A673 (cell line): ENCODE measurements at regions not wholly inside any gene's neighbourhood (a gene's known extent, or its start where the extent isn't known, plus 50 kb on each side); places are given as distances from the start of the nearest gene placed in this dataset.

Source experiments
- BruUV-seq: library from RNA; stranded (reverse); fragments of 400-500 nt; replicated peaks from 2 replicates; lab custom pipeline; 2021; lab: Mats Ljungman, UMichigan
- CTCF ChIA-PET: fragments of 300-600 bp; sonication (Branson Sonifier 250); formaldehyde crosslinking; loops from one replicate; lab custom pipeline; 2022; ENCODE audit warnings: antibody characterized with exemption; lab: Charles Lee
- POLR2A ChIA-PET: fragments of 300-600 bp; sonication (Branson Sonifier 250); formaldehyde crosslinking; loops from one replicate; lab custom pipeline; 2022; ENCODE audit warnings: antibody characterized with exemption; ENCODE audit not compliant: low non-redundant PET; lab: Charles Lee
- DNase-seq: peaks from one replicate; pipeline ENCODE4 v3.0.0-alpha.2; 2015; ENCODE audit warnings: low spot score
- H3K27ac ChIP-seq: fragments of 200-600 bp; sonication (generic); 2 replicates; pipeline ENCODE4 v1.5.1; 2016; ENCODE audit warnings: mixed run types, low read depth, mild to moderate bottlenecking, mixed read lengths, antibody characterized with exemption, low read length; ENCODE audit not compliant: poor library complexity, severe bottlenecking
- H3K27me3 ChIP-seq: fragments of 200-600 bp; sonication (generic); replicated peaks from 2 replicates; pipeline ENCODE4 v1.6.1; 2017; ENCODE audit warnings: mixed run types, low read depth, mild to moderate bottlenecking, mixed read lengths, antibody characterized with exemption, low read length; ENCODE audit not compliant: insufficient read depth, poor library complexity
- H3K36me3 ChIP-seq: fragments of 200-600 bp; sonication (generic); 2 replicates; pipeline ENCODE4 v1.6.1; 2016; ENCODE audit warnings: mixed run types, mild to moderate bottlenecking, mixed read lengths, antibody characterized with exemption, low read length; ENCODE audit not compliant: insufficient read depth, poor library complexity, severe bottlenecking
- H3K4me1 ChIP-seq: fragments of 200-600 bp; sonication (generic); 2 replicates; pipeline ENCODE4 v1.6.1; 2017; ENCODE audit warnings: mixed run types, mild to moderate bottlenecking, mixed read lengths, antibody characterized with exemption, low read length; ENCODE audit not compliant: insufficient read depth, poor library complexity, severe bottlenecking
- H3K4me3 ChIP-seq: fragments of 200-600 bp; sonication (generic); 2 replicates; pipeline ENCODE4 v1.5.1; 2016; ENCODE audit warnings: low read depth, mixed run types, mild to moderate bottlenecking, mixed read lengths, low read length; ENCODE audit not compliant: poor library complexity, severe bottlenecking
- H3K9me3 ChIP-seq: fragments of 200-600 bp; sonication (generic); 2 replicates; pipeline ENCODE4 v1.6.1; 2016; ENCODE audit warnings: mixed run types, low read depth, mild to moderate bottlenecking, mixed read lengths, antibody characterized with exemption, low read length; ENCODE audit not compliant: poor library complexity, severe bottlenecking
- EZH2 ChIP-seq: fragments of 200-600 bp; sonication (generic); IDR thresholded peaks from 2 replicates; pipeline ENCODE4 v1.6.1; 2017; ENCODE audit warnings: borderline replicate concordance, low read depth, mild to moderate bottlenecking, mixed read lengths, antibody characterized with exemption, low read length; ENCODE audit not compliant: poor library complexity, severe bottlenecking
- intact Hi-C: fragments of 100-400 bp; cut with micrococcal nuclease; formaldehyde crosslinking; loops from one replicate; pipeline ENCODE4 v1.10.0; 2022; ENCODE audit not compliant: unreplicated experiment
- TF ChIP-seq, protein P1 (sequence below): fragments of 300-800, 200-600 bp; sonication (generic); conservative IDR thresholded peaks from 2 replicates; pipeline ENCODE4 v1.5.1; 2017; ENCODE audit warnings: low read depth, mild to moderate bottlenecking, antibody characterized with exemption, low read length, moderate library complexity, mixed read lengths

DNA sequence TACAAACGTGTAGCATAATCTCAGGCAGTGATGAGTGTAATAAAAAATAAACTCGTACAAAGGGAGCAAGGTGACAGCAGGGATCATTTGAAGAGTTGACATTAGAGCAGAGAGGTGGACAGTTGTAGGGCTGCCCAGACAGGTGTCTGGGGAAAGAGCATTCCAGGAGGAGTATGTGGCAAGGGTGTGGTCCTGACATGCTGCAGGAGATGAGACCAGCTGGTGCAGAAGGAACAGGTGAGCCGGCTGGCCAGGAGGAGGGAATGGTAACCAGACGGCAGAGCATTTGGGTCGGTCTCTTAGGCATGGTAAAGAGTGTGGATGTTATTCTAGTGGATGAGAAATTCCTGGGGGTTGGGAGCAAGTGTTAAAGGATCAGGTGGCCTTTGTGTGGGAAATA, 306.3 kb downstream of the LMX1A start:
- Histone ChIP-seq H3K4me1 (no peaks in the 10 kb centered on the region), H3K27ac (no peak overlapping the region), H3K4me3 (no peak overlapping the region), H3K36me3 (no peaks in the 10 kb centered on the region), H3K9me3 (no peaks in the 10 kb centered on the region), H3K27me3 (no peaks in the 10 kb centered on the region)
- intact Hi-C loops, result no loop called here
- ChIA-PET POLR2A (no interaction called here), CTCF (no interaction called here)
- no TSS peak for BruUV-seq
- no peak for TF ChIP-seq EZH2
- TF ChIP-seq, protein P1, sequence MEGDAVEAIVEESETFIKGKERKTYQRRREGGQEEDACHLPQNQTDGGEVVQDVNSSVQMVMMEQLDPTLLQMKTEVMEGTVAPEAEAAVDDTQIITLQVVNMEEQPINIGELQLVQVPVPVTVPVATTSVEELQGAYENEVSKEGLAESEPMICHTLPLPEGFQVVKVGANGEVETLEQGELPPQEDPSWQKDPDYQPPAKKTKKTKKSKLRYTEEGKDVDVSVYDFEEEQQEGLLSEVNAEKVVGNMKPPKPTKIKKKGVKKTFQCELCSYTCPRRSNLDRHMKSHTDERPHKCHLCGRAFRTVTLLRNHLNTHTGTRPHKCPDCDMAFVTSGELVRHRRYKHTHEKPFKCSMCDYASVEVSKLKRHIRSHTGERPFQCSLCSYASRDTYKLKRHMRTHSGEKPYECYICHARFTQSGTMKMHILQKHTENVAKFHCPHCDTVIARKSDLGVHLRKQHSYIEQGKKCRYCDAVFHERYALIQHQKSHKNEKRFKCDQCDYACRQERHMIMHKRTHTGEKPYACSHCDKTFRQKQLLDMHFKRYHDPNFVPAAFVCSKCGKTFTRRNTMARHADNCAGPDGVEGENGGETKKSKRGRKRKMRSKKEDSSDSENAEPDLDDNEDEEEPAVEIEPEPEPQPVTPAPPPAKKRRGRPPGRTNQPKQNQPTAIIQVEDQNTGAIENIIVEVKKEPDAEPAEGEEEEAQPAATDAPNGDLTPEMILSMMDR, result no peak
- DNase-seq, result no peak

DNA sequence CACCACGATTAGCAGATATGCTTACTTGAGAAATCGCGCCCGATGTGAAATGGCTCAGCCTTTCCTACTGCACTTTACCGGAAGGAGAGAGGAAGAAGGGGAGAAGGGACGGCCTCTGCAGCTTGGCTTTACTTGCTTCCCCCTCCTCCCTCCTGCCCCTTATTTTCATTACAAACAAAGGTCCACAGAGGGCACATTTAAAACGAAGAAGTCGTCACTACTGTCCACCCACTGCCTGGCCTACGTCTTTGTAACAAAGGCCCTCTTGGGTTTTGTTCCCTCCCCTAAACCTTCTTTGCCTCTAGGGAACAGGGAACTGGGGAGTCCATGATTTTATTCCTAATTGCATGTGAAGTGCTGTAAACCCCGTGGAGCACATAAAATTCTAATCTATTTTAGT, 308.5 kb downstream of the LMX1A start:
- Histone ChIP-seq H3K9me3 (no peaks in the 10 kb centered on the region), H3K4me3 (no peak overlapping the region), H3K4me1 (no peaks in the 10 kb centered on the region), H3K36me3 (no peaks in the 10 kb centered on the region), H3K27me3 (no peaks in the 10 kb centered on the region), H3K27ac (no peak overlapping the region)
- no peak for DNase-seq
- BruUV-seq, result no TSS peak
- CTCF ChIA-PET, result no interaction called here
- POLR2A ChIA-PET, result no interaction called here
- TF ChIP-seq, protein P1, result no peak
- TF ChIP-seq EZH2, result no peak
- intact Hi-C loops, result no loop called here

DNA sequence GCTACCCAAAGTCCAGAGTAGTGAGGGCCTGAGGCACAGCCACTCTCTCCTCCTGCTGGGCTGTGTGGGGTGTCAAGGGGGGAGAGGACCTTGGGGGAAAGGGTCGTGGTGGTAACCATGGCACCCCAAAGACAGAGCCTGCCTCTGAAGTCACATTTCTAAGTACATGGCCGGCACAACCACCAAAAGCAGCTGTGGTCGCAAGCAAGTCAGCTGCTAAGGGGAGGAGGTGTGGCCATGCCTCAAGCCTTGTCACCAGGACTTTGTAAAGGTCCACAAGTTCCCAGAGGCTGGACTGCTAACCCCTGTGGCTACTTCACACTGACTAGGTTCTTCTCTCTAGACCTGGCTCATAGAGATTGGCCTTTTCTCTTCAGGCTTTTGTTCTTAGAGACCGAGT, 310.6 kb downstream of the LMX1A start:
- intact Hi-C loops, result no loop called here
- no peak overlapping the region for H3K4me3 ChIP-seq
- H3K36me3 ChIP-seq, result no peaks in the 10 kb centered on the region
- BruUV-seq, result no TSS peak
- no peak for TF ChIP-seq EZH2
- TF ChIP-seq, protein P1, result no peak
- no peak for DNase-seq
- no peaks in the 10 kb centered on the region for H3K4me1 ChIP-seq
- ChIA-PET CTCF (no interaction called here), POLR2A (no interaction called here)
- no peaks in the 10 kb centered on the region for H3K27me3 ChIP-seq
- H3K27ac ChIP-seq, result no peak overlapping the region
- no peaks in the 10 kb centered on the region for H3K9me3 ChIP-seq
